IPS-15b (cell line): ENCODE measurements at regions not wholly inside any gene's neighbourhood (a gene's known extent, or its start where the extent isn't known, plus 50 kb on each side); places are given as distances from the start of the nearest gene placed in this dataset.

Experiments
- H3K27me3 ChIP-seq: one replicate; pipeline ENCODE4 v1.6.1; 2013; ENCODE audit warnings: low read length; ENCODE audit not compliant: control insufficient read depth, insufficient read depth
- H3K36me3 ChIP-seq: one replicate; pipeline ENCODE4 v1.6.1; 2013; ENCODE audit warnings: low read length; ENCODE audit not compliant: control insufficient read depth, insufficient read depth
- H3K4me1 ChIP-seq: one replicate; pipeline ENCODE4 v1.6.1; 2013; ENCODE audit warnings: mild to moderate bottlenecking, low read length; ENCODE audit not compliant: control insufficient read depth, insufficient read depth
- H3K4me3 ChIP-seq: one replicate; pipeline ENCODE4 v1.5.1; 2013; ENCODE audit warnings: low read depth, low read length
- H3K9ac ChIP-seq: one replicate; pipeline ENCODE4 v1.6.1; 2013; ENCODE audit warnings: low read depth, mild to moderate bottlenecking, low read length
- H3K9me3 ChIP-seq: one replicate; pipeline ENCODE4 v1.6.1; 2013; ENCODE audit warnings: mild to moderate bottlenecking, low read length; ENCODE audit not compliant: control insufficient read depth, insufficient read depth

- Histone ChIP-seq H3K36me3 (no peaks in the 10 kb centered on the region), H3K9ac (no peak overlapping the region), H3K9me3 (no peaks in the 10 kb centered on the region), H3K4me3 (no peak overlapping the region), H3K27me3 (no peaks in the 10 kb centered on the region), H3K4me1 (no peaks in the 10 kb centered on the region)
Measured at GRCh38 chr6:164412566-164412965, 896.8 kb downstream of the C6orf118 start.

- no peaks in the 10 kb centered on the region for H3K27me3 ChIP-seq
- H3K4me3 ChIP-seq: no peak overlapping the region
- no peak overlapping the region for H3K9ac ChIP-seq
- H3K4me1 ChIP-seq: no peaks in the 10 kb centered on the region
- no peaks in the 10 kb centered on the region for H3K9me3 ChIP-seq
- no peaks in the 10 kb centered on the region for H3K36me3 ChIP-seq
Measured at GRCh38 chr6:164410017-164410416, 899.4 kb downstream of the C6orf118 start.

GRCh38 chr6:164409309-164410009, 899.9 kb downstream of the C6orf118 start:
- Histone ChIP-seq H3K4me3 (no peak overlapping the region), H3K36me3 (no peaks in the 10 kb centered on the region), H3K27me3 (no peaks in the 10 kb centered on the region), H3K4me1 (no peaks in the 10 kb centered on the region), H3K9ac (no peak overlapping the region), H3K9me3 (no peaks in the 10 kb centered on the region)

- no peaks in the 10 kb centered on the region for H3K9me3 ChIP-seq
- no peaks in the 10 kb centered on the region for H3K4me1 ChIP-seq
- H3K36me3 ChIP-seq: no peaks in the 10 kb centered on the region
- no peaks in the 10 kb centered on the region for H3K27me3 ChIP-seq
- no peak overlapping the region for H3K9ac ChIP-seq
- H3K4me3 ChIP-seq: no peak overlapping the region
Measured at GRCh38 chr6:164408868-164409267, 900.5 kb downstream of the C6orf118 start.

GRCh38 chr6:164404812-164405488, 904.5 kb downstream of the C6orf118 start:
- Histone ChIP-seq H3K27me3 (no peaks in the 10 kb centered on the region), H3K9ac (no peak overlapping the region), H3K4me1 (no peaks in the 10 kb centered on the region), H3K36me3 (no peaks in the 10 kb centered on the region), H3K4me3 (no peak overlapping the region), H3K9me3 (no peaks in the 10 kb centered on the region)

- no peak overlapping the region for H3K9ac ChIP-seq
- H3K9me3 ChIP-seq: no peaks in the 10 kb centered on the region
- no peaks in the 10 kb centered on the region for H3K36me3 ChIP-seq
- H3K4me1 ChIP-seq: peaks cover 2% of the 10 kb centered on the region
- H3K27me3 ChIP-seq: no peaks in the 10 kb centered on the region
- H3K4me3 ChIP-seq: no peak overlapping the region
Measured at GRCh38 chr6:164401871-164402270, 907.5 kb downstream of the C6orf118 start.

GRCh38 chr6:164398647-164399046, 910.8 kb downstream of the C6orf118 start:
- no peak overlapping the region for H3K9ac ChIP-seq
- H3K9me3 ChIP-seq: no peaks in the 10 kb centered on the region
- H3K27me3 ChIP-seq: no peaks in the 10 kb centered on the region
- H3K4me1 ChIP-seq: peaks cover 6% of the 10 kb centered on the region
- no peaks in the 10 kb centered on the region for H3K36me3 ChIP-seq
- H3K4me3 ChIP-seq: no peak overlapping the region

- no peaks in the 10 kb centered on the region for H3K36me3 ChIP-seq
- H3K9me3 ChIP-seq: no peaks in the 10 kb centered on the region
- peaks cover 6% of the 10 kb centered on the region for H3K4me1 ChIP-seq
- no peaks in the 10 kb centered on the region for H3K27me3 ChIP-seq
- H3K4me3 ChIP-seq: no peak overlapping the region
- H3K9ac ChIP-seq: no peak overlapping the region
Measured at GRCh38 chr6:164396071-164397047, 913.0 kb downstream of the C6orf118 start.

- Histone ChIP-seq H3K4me3 (no peak overlapping the region), H3K36me3 (no peaks in the 10 kb centered on the region), H3K9me3 (no peaks in the 10 kb centered on the region), H3K4me1 (no peaks in the 10 kb centered on the region), H3K27me3 (no peaks in the 10 kb centered on the region), H3K9ac (no peak overlapping the region)
Measured at GRCh38 chr6:164379795-164380194, 929.6 kb downstream of the C6orf118 start.

GRCh38 chr6:164378330-164378729, 931.1 kb downstream of the C6orf118 start:
- no peak overlapping the region for H3K9ac ChIP-seq
- H3K4me3 ChIP-seq: no peak overlapping the region
- H3K4me1 ChIP-seq: no peaks in the 10 kb centered on the region
- H3K36me3 ChIP-seq: no peaks in the 10 kb centered on the region
- H3K27me3 ChIP-seq: no peaks in the 10 kb centered on the region
- no peaks in the 10 kb centered on the region for H3K9me3 ChIP-seq

GRCh38 chr6:164377348-164377918, 932.0 kb downstream of the C6orf118 start:
- Histone ChIP-seq H3K9me3 (no peaks in the 10 kb centered on the region), H3K4me3 (no peak overlapping the region), H3K36me3 (no peaks in the 10 kb centered on the region), H3K9ac (no peak overlapping the region), H3K4me1 (no peaks in the 10 kb centered on the region), H3K27me3 (no peaks in the 10 kb centered on the region)
